ENCODE measurements at regions not wholly inside any gene's neighbourhood (a gene's known extent, or its start where the extent isn't known, plus 50 kb on each side); places are given as distances from the start of the nearest gene placed in this dataset.

DNA sequence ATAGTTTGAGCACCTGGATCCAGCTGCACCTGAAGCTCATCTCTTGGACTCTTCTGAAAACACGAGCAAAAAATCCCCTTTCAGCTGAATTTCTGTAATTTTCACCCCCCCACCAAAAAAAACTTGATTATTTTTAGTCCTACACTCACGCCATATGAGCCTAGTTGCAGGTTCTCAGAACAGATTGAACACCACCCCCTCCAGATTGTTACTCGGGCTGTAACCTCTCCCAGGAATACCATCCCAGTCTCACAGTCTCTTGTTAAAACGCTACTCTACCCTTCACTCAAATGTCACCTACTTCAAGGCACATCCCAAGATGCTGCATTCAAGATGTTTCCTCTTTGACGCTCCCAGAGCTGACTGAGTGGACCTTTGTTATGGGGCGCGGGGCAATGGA lies 96.3 kb upstream of the PRDM11 start:
- Histone ChIP-seq H3K9me3 (no peaks in the 10 kb centered on the region), H3K27ac (no peak overlapping the region), H3K4me1 (peaks cover 18% of the 10 kb centered on the region), H3K4me2 (no peak overlapping the region), H3K4me3 (no peak overlapping the region)
- no peak for ATAC-seq
- ChIA-PET POLR2A (no interaction called here), CTCF (interaction anchor here (0.7 to 3.4 kb wide), 4 partner anchors 32 to 114 kb away, joined by 3 to 14 read pairs (median 5); no protein-coding TSS in a partner anchor)
- FAIRE-seq: no peak
- TF ChIP-seq FOSB (CRISPR knock-in tag; IDR thresholded peaks at IDR 0.05): no peak
- TF ChIP-seq ESRRA (IDR thresholded peaks at IDR 0.05; ENCODE audit: borderline replicate concordance, low read length): no peak
- no peak for TF ChIP-seq HEYL (CRISPR knock-in tag; IDR thresholded peaks at IDR 0.05)
- no peak for DNase-seq (ENCODE audit: low read depth in 1 of 2, low spot score in 1 of 2)
- 77% methylated on average over 7 of the region's 7 CpGs for WGBS (ENCODE audit: missing lambda C conversion rate)

DNA sequence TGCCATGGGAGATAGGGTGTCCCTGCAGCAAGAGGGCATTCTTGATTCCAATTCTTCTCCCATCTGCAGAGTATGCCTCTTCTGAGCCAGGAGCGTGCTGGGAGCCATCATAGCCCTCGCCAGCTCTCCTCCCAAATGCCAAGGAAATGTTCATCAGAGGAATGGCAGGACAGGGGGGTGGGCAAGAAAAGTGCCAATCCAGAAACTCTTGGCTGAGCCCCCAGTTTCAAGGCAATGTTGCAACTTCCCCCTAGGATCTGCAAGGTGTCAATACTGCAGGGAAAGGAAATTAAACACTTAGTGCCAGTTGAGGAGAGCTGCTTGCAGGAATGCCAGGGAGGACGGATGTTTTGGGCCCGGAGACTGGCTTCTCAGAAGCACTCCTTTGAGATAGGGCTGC lies 94.8 kb upstream of the PRDM11 start:
- WGBS (ENCODE audit: missing lambda C conversion rate): 70% methylated on average over 4 of the region's 4 CpGs
- Histone ChIP-seq H3K9me3 (no peaks in the 10 kb centered on the region), H3K4me1 (peaks cover 3% of the 10 kb centered on the region), H3K4me3 (no peak overlapping the region), H3K4me2 (no peak overlapping the region), H3K27ac (no peak overlapping the region)
- POLR2A ChIA-PET: no interaction called here
- DNase-seq (ENCODE audit: low read depth in 1 of 2, low spot score in 1 of 2): no peak
- CTCF ChIA-PET: interaction anchor here (0.9 to 3.4 kb wide), 2 partner anchors 45 to 52 kb away, joined by 3 to 14 read pairs; no protein-coding TSS in a partner anchor
- ATAC-seq: no peak
- FAIRE-seq: no peak
- TF ChIP-seq, protein P1, sequence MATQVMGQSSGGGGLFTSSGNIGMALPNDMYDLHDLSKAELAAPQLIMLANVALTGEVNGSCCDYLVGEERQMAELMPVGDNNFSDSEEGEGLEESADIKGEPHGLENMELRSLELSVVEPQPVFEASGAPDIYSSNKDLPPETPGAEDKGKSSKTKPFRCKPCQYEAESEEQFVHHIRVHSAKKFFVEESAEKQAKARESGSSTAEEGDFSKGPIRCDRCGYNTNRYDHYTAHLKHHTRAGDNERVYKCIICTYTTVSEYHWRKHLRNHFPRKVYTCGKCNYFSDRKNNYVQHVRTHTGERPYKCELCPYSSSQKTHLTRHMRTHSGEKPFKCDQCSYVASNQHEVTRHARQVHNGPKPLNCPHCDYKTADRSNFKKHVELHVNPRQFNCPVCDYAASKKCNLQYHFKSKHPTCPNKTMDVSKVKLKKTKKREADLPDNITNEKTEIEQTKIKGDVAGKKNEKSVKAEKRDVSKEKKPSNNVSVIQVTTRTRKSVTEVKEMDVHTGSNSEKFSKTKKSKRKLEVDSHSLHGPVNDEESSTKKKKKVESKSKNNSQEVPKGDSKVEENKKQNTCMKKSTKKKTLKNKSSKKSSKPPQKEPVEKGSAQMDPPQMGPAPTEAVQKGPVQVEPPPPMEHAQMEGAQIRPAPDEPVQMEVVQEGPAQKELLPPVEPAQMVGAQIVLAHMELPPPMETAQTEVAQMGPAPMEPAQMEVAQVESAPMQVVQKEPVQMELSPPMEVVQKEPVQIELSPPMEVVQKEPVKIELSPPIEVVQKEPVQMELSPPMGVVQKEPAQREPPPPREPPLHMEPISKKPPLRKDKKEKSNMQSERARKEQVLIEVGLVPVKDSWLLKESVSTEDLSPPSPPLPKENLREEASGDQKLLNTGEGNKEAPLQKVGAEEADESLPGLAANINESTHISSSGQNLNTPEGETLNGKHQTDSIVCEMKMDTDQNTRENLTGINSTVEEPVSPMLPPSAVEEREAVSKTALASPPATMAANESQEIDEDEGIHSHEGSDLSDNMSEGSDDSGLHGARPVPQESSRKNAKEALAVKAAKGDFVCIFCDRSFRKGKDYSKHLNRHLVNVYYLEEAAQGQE (IDR thresholded peaks at IDR 0.05): no peak
- TF ChIP-seq ESRRA (IDR thresholded peaks at IDR 0.05; ENCODE audit: borderline replicate concordance, low read length): no peak
- TF ChIP-seq, protein P2, sequence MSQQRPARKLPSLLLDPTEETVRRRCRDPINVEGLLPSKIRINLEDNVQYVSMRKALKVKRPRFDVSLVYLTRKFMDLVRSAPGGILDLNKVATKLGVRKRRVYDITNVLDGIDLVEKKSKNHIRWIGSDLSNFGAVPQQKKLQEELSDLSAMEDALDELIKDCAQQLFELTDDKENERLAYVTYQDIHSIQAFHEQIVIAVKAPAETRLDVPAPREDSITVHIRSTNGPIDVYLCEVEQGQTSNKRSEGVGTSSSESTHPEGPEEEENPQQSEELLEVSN (IDR thresholded peaks at IDR 0.05; ENCODE audit: borderline replicate concordance, low read depth): no peak
- no peak for TF ChIP-seq POLR2AphosphoS2 (conservative IDR thresholded peaks at IDR 0.05; ENCODE audit: low read length)
- TF ChIP-seq, protein P3, sequence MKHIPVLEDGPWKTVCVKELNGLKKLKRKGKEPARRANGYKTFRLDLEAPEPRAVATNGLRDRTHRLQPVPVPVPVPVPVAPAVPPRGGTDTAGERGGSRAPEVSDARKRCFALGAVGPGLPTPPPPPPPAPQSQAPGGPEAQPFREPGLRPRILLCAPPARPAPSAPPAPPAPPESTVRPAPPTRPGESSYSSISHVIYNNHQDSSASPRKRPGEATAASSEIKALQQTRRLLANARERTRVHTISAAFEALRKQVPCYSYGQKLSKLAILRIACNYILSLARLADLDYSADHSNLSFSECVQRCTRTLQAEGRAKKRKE (CRISPR knock-in tag; IDR thresholded peaks at IDR 0.05; ENCODE audit: low read depth): no peak
- no peak for TF ChIP-seq GATA3 (IDR thresholded peaks at IDR 0.05; ENCODE audit: borderline replicate concordance)
- TF ChIP-seq RNF2 (IDR thresholded peaks at IDR 0.05; ENCODE audit: borderline replicate concordance, low read depth): no peak
- TF ChIP-seq ZFP36 (IDR thresholded peaks at IDR 0.05; ENCODE audit: borderline replicate concordance, partially characterized antibody): no peak
- TF ChIP-seq HOXB5 (CRISPR knock-in tag; IDR thresholded peaks at IDR 0.05): no peak

DNA sequence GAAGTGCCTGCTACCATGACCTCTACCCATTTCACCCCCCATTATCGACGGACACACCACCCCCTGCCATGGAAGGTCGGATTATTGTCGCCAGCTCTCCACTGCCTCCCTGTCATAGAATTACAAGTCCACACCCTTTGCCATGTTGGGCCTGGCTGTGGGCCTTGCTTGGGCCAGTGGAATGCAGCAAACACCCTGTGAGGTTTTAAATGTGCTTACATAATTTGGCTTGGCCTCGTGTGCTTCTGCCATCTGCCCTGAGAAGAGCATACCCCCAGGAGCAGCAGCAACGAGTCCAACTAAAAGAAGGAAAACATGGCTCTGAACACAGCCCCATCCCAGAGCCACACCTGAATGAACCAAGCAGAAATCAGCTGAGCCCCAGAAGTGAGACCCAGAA lies 94.1 kb upstream of the PRDM11 start:
- TF ChIP-seq MAFK (IDR thresholded peaks at IDR 0.05; ENCODE audit: partially characterized antibody): no peak
- no peak for TF ChIP-seq ESRRA (IDR thresholded peaks at IDR 0.05; ENCODE audit: borderline replicate concordance, low read length)
- no peak for TF ChIP-seq TP53 (CRISPR knock-in tag; IDR thresholded peaks at IDR 0.05)
- no peak for TF ChIP-seq KDM1A (IDR thresholded peaks at IDR 0.05; ENCODE audit: low read depth)
- TF ChIP-seq, protein P4, sequence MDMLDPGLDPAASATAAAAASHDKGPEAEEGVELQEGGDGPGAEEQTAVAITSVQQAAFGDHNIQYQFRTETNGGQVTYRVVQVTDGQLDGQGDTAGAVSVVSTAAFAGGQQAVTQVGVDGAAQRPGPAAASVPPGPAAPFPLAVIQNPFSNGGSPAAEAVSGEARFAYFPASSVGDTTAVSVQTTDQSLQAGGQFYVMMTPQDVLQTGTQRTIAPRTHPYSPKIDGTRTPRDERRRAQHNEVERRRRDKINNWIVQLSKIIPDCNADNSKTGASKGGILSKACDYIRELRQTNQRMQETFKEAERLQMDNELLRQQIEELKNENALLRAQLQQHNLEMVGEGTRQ (IDR thresholded peaks at IDR 0.05): no peak
- no peak for TF ChIP-seq HOXA7 (CRISPR knock-in tag; IDR thresholded peaks at IDR 0.05)
- no peak for TF ChIP-seq HOXB5 (CRISPR knock-in tag; IDR thresholded peaks at IDR 0.05)
- TF ChIP-seq POLR2A (IDR thresholded peaks at IDR 0.05; ENCODE audit: low read length): no peak
- no peak for FAIRE-seq
- no peaks in the 10 kb centered on the region for H3K9me3 ChIP-seq
- ChIA-PET CTCF (interaction anchor here (3.4 kb wide), 1 partner anchor 51 kb away, joined by 14 read pairs; no protein-coding TSS in a partner anchor), POLR2A (no interaction called here)
- no peak overlapping the region for H3K4me2 ChIP-seq
- H3K27ac ChIP-seq: no peak overlapping the region
- H3K4me3 ChIP-seq: no peak overlapping the region
- no peaks in the 10 kb centered on the region for H3K4me1 ChIP-seq
- no peak for DNase-seq (ENCODE audit: low read depth in 1 of 2, low spot score in 1 of 2)
- no peak for ATAC-seq
- WGBS (ENCODE audit: missing lambda C conversion rate): 80% methylated on average over 6 of the region's 6 CpGs

Data from A549 (cell line).